GM21723 (cell line): ENCODE measurements at regions not wholly inside any gene's neighbourhood (a gene's known extent, or its start where the extent isn't known, plus 50 kb on each side); places are given as distances from the start of the nearest gene placed in this dataset.

Experiments used
- ATAC-seq: cut with Tn5 transposase; IDR thresholded peaks from one replicate; pipeline ENCODE4 v1.9.1; 2021; ENCODE audit warnings: mild to moderate bottlenecking, moderate library complexity; ENCODE audit not compliant: unreplicated experiment

DNA sequence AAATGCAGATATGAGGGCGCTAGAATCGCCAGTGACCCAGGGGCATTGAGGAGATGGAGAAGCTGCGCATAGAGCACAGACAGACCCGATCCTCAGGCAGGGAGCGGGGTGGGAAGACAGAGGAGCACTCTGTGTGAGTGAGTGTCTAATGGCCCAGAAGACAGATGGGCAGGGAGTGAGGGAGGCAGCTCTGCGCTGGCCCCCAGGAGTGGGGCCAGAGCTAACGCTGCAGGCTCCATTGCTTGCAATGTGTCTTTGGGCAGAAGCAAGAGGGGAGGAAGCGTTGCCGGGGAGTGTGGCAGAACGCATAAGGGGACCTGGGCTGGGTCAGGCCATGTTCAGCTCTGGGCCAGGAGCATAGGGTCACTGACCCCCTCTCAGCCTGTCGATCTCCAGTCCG, 207.0 kb downstream of the TBXT start:
- no peak for ATAC-seq

DNA sequence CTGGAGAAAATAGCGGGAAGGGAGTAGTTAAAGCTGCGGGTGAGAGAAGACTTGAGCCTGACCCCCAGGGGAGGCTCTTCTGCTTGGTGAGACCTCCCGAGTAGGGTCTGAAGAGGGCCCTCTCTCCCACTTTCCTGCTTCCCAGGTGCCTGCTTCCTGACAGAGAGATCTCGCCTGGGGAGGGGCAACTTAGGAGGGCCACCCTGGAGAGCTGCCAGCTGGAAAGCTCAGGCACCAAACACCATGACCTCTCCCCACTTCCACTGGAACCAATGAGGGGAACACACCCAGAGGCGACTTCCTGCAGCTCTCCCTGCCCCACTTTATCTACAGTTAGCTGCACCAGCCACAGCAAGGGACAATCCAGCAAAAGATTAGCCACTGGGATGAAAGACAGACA, 208.0 kb downstream of the TBXT start:
- ATAC-seq: no peak

GRCh38 chr6:165956874-165957273, 210.8 kb downstream of the TBXT start:
- ATAC-seq: no peak

DNA sequence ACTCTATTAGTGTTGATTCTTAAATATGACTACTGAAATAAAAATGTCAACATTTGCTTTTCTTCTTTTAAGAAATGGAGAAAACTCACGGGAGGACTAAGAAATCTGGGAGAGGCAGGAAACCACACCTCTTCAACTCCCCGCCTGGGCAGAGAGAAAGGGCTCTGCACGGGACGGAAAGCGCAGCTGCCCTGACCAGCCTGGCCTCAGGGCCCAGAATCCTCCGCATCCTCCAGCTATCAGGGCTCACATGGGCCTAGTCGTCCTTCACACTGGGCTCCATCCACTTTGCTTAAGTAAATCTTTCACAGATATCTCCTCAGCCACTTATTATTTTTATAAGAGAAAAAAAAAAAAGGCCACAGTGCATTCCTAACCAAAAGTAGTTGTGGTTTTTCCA, 215.1 kb downstream of the TBXT start:
- no peak for ATAC-seq

DNA sequence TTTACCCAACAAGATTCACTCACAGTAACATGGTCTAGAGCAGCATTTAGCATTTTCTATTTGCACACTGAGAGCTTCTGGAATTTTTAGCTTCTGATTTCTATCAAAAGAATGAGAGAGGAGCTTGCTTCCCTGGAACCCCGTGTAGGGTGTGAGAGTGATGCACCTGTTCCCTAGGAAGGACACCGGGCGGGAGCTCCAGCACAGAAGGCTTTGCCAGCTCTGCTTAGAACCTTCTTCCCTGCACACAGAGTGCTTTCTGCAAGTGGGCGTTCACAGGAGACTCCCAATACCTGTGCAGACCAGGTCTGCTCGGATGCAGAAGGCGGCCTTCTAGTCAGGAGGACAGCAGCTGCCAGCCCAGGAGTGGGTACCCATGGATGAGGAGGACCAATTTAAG, 217.3 kb downstream of the TBXT start:
- ATAC-seq: no peak

DNA sequence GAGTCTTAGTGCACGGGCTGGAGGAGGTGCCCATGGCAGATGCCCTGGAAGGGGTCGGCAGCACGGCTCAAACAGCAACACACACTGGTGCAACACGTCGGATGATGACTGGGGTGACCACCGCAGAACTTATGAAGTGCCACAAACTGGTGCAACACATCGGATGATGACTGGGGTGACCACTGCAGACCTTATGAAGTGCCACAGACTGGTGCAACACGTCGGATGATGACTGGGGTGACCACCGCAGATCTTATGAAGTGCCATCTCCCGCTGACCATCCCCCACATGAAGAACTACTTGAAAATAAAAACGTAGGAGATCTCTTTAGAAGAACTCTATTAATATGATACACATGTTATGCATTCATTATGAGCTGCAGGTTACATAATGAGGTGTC, 218.3 kb downstream of the TBXT start:
- ATAC-seq: no peak

- no peak for ATAC-seq
Measured at GRCh38 chr6:165944002-165944466, 223.6 kb downstream of the TBXT start.

GRCh38 chr6:165941786-165942185, 225.9 kb downstream of the TBXT start:
- ATAC-seq: no peak

DNA sequence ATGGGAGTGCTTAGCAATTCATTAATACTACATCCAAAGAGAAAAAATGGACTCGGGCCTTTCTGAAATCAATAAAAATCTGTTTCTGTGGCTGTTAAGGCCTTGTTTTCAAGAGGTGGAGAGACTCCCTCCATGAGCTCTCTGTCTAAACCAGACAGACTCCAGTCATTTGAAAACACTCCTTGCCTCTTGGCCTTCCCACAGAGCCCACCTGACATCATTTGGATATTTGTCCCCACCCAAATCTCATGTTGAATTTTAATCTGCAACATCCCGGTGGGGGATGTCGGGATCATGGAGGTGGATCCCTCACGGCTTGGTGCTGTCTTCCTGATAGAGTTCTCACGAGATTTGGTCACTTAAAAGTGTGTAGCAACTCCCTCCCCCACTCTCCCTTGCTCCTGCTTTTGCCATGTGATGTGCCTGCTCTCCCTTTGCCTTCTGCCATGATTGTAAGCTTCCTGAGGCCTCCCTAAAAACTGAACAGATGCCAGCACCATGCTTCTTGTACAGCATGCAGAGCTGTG, 226.3 kb downstream of the TBXT start:
- no peak for ATAC-seq

DNA sequence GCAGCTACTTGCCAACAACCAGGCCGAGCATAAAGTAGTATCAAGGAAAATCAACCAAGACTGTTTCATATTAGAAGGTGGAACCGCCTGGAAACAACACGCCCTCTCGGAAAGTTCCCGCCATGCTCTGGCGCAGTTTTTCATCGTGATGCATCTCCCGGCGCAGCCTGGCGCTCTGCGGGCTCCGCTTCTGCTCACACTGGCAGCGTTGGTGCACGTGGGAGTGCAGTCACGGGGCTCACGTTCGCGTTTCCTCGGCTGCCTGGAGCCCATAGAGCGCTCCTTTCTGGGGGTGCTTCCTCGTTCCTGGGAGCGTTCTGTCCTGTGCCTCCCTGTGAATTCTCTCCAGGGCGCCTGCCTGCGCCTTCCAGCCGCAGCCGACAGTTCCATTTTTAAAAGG, 227.3 kb downstream of the TBXT start:
- ATAC-seq: no peak

GRCh38 chr6:165939601-165940290, 227.9 kb downstream of the TBXT start:
- no peak for ATAC-seq

GRCh38 chr6:165939047-165939446, 228.6 kb downstream of the TBXT start:
- ATAC-seq: no peak

DNA sequence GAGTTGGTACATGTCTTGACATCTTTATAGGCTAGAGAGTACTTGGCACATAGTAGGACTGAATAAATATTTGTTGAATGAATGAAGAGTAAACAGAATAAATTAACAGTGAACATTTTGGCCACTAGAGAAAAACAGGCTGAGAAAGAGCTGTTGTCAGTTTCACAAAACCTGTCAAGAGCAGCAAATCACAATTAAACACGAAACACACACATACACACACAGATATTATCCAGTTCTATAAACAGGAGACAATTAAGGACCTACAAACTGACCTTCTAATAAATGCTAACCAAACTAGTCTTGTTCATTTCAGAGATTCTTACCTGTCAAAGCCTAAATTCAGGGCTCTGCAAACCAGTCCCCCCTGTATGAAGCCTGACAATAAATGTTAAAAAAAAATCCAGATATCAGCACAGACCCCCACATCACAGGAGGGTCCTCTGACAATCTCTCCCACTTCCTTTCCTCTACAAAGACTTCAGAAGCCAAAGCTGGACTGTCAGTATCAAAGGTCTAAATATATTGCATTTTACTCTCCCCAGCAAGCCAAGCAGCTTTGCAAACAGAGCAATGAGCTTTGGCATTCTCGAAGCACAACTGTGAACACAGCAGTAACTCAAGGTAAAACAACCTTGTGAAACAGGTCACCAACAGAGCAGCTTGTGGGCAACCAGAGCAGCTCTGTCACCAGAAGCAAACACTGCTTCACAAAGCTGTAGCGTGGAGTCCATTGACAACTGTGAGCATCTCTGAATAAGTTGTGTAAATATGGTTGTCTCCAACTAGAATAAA, 229.9 kb downstream of the TBXT start:
- ATAC-seq: no peak

DNA sequence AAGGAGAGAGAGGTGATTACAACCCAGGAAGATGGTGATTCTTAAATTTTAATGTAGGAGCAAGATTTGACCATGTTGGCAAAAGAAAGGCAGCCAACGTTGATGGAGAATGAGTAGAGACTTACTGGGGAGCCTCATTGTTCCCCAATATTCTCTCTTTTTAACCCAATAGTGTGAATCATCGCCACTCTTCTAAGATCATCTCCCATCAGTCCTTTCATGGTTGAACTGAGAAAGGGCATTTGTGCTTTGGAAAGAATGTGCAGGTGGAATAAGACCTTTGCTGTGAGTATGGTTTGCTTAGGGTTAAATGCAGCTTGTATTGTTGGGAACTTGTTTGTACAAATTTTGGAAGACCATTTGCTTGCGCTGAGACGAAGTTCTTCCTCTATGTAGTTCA, 231.0 kb downstream of the TBXT start:
- ATAC-seq: no peak

DNA sequence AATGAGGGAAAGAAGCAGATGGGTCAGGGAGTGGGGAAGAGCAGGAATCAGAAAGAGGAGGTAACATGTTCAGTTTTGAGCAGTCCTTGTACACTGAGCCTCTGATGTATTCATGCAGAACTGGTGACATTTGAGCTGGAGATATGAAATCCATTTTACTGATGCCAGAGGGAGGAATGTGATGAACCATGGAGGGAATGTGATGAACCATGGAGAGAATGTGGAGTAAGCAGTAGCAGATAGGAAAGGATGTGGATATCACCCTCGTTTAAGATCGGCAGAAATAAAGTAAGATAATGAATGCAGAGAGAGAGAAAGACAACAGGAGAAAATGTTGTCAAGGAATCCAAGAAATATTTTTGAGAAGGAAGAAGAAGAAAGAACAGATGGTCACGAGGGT, 231.6 kb downstream of the TBXT start:
- no peak for ATAC-seq

GRCh38 chr6:165931675-165932074, 236.0 kb downstream of the TBXT start:
- ATAC-seq: no peak

DNA sequence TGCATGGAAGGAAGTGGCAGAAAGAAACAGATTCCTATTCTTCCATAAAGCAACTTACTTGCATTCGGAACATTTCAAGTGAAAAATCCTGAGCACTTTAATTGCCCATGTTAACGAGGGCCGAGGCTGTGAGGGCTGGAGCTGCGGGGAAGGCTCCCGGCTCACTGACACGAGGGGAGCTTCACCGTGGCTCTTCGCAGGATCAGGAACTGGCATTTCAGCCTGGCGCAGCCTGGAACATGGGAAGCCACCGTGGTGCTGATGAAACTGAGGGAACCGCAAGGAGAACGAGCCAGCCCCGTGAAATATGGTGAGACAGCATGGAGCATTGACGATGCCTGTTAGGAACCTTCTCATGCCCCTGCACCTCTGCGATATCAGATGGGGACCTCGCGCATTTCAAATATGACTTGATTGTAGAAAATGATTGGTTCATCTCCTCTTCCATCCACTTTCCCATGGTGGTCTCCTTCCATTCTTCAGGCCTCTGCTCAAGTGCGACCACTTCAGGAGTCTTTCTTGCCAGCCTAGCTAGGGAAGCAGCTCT, 236.9 kb downstream of the TBXT start:
- no peak for ATAC-seq

GRCh38 chr6:165929607-165930006, 238.0 kb downstream of the TBXT start:
- ATAC-seq: no peak

DNA sequence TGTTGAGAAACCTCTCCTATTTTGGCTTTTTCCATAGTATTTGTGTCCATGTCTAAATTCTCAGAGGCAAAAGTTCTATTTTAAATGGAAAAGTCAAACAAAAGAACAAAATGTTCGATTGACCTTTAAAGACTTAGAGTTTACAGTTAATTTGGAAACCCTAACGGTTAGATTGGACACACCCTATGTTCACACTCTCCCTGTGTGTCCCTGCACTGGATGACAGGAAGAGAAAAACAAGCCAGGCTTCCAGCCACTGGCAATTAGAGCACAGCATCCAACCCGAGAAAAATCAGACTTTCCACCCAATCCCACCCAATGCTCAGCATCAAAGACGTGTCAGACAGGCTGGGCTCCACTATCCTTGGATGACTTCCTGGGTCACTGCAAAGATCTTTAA, 241.3 kb downstream of the TBXT start:
- no peak for ATAC-seq

- ATAC-seq: no peak
Measured at GRCh38 chr6:165925474-165926156, 242.0 kb downstream of the TBXT start.

- no peak for ATAC-seq
Measured at GRCh38 chr6:165922309-165922794, 245.3 kb downstream of the TBXT start.
